ENCODE measurements at regions not wholly inside any gene's neighbourhood (a gene's known extent, or its start where the extent isn't known, plus 50 kb on each side); places are given as distances from the start of the nearest gene placed in this dataset.

DNA sequence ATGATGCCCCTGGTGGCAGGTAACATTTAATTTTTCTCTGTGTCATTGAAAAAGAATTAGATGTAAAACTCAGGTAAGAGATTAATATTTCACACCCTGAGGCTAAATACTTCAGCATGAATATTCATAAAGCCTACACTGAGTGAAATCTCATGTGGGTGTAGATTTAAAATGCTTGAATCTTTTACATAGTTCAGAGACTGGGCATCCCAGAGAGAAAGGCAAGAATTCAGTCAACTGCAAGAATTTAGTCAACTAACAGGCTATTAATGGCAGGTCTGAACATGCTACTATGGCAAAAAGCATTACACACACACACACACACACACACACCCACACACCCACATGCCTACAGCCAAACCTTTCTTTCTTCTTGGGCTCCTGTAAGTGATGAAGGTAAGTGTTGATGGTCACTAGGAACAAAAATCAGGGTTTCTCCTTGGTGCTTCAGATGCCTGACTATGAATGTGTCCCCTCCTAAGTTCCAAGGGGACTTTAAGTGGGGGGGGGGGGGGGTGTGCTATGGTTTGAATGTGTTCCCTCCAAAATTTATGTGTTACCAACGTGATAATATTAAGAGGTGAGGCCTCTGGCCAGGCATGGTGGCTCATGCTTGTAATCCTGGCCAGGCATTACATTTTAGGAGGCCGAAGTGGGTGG is 63.7 kb upstream of the PSMD7 start:
- no peak for DNase-seq

DNA sequence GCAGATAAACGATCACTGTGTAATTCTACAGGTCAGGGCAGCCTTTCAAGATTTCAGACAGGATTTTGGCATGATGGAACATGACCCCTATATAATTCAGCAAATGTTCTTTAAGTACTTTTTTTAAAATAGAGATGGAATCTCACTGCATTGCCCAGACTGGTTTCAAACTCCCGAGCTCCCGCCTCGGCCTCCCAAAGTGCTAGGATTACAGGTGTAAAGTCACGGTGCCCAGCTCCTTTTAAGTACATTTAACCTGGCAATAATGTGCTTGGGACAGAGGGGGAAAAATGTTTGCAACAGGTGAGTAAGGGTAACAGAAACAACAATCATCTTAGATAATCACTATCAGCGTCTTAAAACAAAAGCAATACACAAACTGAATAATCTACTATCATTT is 66.5 kb upstream of the PSMD7 start:
- no peak for DNase-seq

DNA sequence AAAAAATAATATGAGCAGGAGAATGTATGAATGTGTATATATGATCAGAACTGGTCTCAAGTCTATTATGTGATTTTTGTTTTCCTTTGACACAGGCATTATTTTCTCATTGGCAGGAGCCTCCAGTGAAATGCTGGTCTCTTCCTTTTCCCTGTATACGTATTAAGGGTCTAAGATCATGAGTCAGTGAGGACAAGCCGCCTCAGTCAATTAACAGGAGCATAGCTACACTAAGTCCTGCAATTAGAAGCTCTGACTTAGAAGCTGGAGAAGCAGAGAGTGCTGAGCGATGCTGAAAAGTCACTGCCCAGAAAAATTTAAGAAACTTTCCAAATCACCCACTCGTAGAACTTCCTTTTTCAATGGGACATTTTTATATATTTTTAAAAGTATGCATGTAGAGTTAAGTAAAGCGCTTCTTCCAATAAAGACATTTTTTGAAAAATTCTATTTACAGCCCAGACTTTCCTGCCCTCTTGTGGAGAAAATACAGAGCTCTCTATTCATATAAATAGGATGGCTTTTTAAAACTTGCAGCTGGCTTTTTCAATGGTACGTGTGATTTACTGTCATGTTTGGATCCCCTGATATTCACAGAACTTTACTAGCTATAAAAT is 70.2 kb upstream of the PSMD7 start:
- DNase-seq: no peak

DNA sequence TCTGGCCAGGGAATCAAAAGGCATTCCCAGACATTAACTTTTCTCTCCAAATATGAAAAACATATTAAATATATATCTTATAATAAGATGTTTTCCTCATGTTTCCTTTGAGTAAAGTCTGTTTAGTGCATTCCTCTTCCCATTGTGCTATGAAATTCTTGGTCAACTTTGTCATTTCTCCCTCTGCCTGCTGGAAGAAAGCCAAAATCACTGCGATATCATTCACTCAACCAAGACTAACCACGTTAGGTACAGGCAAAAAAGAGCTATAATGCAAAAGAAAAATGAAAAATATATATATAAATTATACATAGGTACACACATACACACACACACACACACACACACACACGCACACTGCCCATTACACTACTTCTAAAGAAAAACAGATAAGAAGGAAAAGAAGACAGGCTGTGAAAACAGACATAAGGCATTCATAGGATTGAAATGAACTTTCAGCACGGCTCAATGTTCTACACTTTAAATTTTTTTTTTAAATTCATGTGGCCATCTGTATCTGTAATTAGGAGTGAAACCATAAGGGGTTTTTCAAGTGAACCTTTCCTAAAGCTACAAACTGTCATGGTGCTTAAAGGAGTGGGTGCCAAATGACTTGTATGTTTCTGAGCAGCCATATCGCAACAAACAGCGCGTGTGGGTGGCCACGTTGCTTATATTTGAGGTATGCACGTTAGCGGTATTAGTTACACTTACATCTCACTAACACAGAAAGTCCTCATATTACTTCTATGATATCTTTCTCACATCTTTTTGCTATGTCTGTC is 71.6 kb upstream of the PSMD7 start:
- no peak for DNase-seq

DNA sequence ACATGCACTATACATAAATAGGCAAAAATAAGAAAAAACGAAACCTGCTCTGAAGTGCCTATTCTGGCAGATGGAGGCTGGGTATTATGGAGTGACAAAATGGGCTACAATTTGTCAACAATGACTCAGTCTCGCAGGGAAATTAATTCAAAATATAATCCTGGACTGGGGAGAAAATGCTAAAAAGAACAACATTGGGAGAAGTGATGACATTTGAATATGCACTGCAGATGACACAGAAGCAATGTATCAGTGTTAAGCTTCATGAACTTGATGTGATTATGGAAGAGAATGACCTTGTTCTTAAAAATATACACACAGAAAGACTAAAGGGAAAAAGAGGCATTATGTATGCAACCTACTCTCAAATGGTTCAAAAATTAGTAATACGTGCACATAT is 74.8 kb upstream of the PSMD7 start:
- DNase-seq: no peak

DNA sequence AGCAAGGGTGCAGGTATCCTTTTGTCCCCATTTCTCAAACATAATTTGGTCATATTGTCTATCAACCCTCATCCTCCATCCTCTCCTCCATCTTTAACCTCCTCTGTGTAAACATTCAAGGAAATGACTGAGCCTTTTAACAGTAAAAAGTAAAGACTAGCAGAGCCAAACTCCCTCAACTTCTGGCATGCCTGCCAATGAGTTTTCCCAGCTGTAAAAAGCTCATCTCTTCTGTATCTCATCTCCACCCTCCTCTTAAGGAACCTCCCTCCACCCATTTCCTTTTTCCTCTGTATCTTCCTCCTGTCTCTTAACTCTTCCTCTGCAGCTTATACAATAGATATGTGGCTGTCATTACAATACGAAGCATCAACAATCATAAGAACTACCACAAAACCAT is 76.9 kb upstream of the PSMD7 start:
- no peak for DNase-seq

DNA sequence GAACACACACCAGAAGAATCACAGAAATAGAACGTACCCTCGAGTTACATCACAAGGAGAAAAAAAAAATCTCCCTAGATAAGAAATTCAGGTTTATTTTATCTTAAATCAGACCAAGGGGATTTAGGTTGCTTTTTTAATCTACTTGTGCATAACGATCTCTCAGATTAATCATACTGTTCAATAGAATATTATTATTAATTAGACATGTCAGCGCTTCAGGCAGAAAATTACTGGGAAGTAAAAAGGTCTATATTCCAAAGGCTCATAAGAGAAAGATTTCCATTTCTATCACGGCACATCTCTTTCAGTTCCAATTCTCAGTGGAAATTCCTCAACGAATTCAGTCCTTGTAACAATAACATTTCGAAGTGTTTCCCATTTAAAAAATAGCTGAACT is 77.7 kb upstream of the PSMD7 start:
- DNase-seq: no peak

DNA sequence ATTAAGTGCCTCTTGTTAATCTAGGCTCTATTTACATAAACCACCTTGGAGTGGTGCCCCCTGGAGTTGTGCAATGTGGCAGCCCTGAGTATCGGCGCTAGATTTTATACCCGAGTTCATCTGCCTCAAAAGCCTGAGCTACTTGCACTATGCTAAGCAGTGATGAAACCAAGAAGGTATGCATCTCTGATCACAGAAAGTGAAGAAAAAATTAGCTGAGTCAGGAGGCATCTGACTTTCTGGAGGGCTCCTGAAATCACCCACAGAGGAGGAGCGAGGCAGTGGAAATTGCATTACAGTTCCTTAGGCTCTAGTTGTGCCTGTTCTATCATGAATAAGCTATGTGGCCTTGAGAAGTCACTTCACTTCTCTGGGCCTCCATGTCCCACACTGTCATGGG is 80.3 kb upstream of the PSMD7 start:
- DNase-seq: no peak

DNA sequence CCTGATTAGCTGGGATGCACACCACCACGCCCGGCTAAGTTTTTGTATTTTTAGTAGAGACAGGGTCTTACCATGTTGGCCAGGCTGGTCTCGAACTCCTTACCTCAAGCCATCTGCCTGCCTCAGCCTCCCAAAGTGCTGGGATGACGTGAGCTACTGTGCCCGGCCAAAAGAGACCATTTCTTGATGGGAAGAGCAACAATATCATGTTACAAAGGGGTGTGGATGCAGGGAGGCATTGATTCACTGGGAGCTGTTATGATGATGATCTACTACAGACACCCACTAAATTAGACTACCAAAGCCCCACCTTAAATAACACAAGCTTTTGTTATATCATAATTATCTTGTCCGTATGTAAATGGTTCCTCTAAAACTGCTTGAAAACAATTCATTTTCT is 81.4 kb upstream of the PSMD7 start:
- no peak for DNase-seq

DNA sequence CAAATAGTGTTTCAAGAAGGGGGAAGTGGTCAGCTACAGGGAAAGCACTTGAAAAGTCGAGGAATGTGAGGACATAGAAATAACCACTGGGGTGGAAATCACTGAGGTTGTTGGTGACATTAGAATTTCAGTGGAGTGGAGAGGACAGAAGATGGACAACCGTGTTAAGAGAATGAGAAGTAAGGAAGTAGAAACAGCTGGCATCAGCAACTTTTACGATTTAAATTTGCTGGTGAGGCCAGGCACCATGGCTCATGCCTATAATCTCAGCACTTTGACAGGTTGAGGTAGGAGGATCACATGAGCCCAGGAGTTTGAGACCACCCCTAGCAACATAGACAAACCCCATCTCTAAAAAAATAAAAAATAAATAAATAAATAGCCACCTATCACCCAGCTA is 83.2 kb upstream of the PSMD7 start:
- no peak for DNase-seq

DNA sequence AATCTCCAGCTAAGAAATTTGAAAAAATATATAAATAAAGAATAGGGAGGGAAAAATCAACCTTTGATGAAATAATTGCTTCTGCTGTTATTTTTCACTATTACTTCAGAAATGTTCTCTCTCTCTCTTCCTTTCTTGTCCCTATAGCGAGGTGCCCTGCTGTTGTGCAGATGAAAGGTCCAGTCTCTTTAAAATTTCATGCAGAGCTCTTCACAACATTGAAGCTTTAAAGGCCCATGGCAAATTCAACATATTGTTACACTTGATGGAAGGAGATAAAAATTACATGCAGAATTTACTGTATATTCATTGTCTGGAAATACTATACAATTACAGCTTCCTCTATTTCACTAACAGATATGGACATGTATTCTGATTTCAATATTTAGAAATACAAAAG is 86.4 kb upstream of the PSMD7 start:
- DNase-seq: no peak

DNA sequence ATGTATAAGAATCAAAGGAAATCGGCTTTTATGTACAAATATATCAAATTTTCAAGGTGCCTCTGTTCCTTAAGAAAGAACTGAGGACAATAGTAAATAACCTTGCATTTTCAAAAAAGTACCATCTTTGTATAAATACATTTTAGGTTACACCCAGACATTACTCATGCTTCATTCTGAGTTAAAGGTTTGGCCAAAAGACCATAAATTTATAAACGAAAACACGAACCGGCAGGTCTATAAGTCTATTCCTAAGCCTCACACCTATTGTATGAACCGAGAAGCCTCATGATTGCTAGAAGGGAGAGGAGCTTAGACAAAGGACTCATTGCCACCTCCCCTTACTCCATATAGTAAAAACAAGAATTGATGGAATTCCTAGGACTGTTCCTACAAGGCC is 94.6 kb upstream of the PSMD7 start:
- DNase-seq: no peak

DNA sequence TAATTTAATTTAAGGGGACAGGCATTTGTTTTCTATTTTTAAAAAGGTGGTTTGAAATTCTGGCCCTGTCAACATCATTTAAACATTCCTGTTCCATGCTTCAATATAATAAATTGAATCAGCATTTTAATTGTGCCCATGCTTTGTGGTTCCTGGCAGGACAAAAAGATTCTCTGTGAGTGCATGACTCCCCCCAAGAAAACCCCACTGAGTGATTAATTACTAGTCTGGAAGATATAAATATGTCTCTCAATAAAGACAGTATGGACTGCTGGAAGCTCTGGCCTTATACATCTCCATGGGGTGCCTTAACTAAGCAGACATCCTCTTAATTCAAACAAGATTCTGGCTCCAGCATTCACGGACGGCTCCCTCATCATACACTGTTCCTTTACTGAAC is 95.0 kb upstream of the PSMD7 start:
- no peak for DNase-seq

DNA sequence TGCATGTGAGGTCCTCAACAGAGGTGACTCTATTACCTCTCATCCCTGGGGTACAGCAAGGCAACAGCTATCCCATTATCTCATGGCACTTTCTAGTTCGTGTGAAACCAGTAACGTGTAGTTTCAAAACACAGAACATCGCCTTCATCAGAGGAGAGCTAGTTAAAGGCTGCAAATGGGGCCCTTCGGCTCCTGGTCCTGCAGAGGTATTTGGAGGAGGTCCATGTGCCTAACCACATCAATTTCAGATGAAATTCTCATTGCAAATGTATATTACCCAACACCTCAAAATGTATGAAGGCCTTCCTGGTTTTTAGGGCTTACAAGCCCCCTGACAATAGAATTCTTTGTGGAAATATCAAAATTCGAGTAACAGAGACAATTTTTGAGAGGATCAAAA is 95.7 kb upstream of the PSMD7 start:
- DNase-seq: no peak

DNA sequence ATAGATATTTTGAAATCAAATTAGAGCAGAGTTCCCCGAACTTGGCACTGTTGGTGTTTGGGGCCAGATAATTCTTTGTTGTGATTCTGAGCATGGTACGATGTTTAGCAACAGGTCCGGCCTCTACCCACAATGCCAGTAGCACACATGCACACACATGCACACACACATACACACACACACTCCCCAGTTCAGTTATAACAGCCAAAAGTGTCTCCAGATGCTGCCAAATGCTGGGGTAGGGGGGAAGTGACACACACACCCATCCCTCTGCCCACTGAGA is 96.8 kb upstream of the PSMD7 start:
- no peak for DNase-seq

DNA sequence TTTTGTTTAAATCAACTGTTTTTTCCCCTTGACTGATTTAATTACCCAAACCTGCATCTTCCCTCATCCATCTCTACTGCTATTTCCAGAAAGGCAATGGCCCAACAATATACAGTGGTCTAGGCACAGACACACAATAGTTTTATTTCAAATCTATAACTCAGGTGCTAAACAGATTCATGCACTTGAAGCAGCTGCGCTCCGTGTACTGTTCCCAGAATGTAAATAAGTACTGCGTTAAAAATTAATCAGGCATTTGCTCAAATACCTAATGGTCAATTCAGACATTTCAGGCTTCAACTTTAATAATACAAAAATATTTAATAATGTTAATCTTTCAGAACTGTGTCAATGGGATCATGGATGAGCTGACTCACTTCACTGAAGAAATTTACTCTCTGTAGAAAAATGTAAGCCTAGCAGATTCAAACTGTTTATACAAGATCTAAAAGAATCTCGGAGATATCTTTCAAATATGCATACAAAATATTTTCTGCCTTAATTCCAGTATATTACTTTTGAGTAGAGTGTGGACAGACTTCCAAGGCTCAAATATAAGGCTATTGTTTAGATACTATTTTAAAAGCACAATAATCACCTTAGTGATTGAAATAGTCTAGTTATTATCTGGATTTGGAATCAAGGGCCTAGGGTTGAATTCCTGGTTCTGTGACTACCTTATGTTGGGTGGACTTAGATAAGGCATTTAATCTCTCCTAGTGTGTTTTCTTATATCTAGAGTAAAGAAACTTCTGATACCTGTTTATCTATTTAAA is 97.4 kb upstream of the PSMD7 start:
- no peak for DNase-seq

DNA sequence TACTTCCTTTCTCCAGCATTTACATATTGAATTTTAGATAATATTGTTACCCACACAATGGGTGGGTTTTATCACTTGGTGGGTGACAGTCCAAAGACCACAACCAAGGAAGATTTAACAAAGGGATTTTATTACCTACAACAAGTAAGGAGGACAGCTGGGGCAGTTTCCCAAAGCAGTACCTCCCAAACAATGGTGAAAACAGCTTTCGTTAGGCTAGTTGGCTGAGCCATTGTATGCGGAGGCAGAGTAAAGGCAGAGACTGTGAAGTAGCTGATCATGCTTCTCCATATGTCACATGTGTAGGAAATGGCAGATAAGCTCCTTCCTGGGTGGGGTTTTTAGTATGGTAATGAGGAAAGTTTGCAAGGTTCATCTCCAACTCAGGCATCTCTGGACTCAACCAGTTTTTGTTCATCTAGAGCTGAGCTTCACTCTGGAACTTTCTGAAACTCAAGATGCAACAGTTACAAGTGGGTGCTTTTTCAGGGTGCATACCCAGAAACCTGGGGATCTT is 104.3 kb upstream of the PSMD7 start:
- no peak for DNase-seq

DNA sequence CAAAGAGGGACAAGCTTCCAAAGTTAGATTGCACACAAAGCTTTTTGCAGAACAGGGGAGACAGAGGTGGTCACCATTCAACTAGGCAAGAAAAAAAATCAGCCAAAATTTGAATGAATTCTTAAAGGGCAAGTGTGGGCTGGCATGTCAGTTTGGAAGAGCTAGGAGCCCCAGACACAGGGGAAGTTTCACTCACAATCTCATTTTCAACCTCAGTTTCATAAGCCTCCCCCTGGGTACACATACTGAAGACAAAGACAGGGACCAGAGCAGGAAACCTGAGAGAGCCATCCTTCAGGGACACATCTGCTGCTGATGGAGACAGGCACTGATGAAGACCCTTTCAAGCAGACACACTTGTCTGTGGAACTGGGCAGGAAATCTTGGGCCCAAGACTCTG is 106.3 kb upstream of the PSMD7 start:
- DNase-seq: no peak

DNA sequence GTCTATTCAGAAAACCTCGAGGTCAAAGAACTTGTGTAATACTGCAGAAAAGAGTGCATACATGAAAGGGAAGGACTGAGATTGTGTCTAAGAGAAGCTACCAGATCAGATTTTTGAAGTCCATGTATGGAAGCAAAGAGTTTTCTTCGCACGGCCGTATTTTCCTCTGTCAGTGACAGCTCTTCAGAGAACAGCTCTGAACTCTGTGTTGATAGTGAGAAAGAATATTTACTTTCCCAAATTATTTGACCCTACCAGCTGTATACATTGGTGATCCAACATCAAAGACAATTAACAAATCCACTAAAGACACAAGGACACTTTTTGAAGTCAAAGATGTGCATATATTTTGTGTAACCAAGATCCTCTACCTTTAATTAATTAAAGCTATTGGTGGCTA is 107.8 kb upstream of the PSMD7 start:
- DNase-seq: no peak

DNA sequence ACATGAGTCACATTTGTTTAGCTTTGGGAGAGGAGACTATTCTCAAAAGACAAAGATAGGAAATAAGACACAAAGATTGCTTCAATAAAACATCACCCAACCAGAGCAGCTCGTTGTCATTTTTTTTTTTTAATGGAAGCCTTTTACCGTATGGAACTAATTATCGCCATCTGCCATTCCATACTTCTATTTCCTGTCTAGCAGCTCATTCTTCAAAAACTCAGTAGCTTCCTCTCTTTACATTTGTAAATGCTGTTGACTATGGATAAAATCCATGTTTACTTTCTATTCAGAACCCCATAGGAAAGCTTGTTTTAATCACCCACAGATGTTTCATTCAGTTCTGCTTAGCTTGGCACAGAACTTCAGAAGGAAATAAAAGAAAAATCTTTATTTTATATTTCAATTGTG is 110.0 kb upstream of the PSMD7 start:
- DNase-seq: peak; percentile 39 to 56

DNA sequence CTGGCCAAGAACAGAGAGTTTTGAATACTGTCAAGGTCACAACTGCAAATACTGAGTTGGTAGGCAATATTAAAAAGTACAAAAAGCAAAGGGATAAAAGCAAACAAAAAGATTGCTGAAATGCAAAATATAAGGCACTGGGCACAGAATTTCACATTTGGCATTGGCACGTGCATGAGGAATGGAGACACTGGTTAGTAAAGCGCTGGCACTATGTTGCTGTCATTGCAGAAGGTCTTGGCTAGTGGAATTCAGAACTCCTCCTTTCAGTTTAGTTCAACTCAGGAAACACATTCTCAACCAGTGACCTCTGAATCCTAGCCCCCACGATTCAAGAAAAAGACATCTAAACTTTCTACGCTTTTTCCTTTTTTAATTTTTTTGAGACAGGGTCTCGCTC is 111.8 kb upstream of the PSMD7 start:
- DNase-seq: no peak

DNA sequence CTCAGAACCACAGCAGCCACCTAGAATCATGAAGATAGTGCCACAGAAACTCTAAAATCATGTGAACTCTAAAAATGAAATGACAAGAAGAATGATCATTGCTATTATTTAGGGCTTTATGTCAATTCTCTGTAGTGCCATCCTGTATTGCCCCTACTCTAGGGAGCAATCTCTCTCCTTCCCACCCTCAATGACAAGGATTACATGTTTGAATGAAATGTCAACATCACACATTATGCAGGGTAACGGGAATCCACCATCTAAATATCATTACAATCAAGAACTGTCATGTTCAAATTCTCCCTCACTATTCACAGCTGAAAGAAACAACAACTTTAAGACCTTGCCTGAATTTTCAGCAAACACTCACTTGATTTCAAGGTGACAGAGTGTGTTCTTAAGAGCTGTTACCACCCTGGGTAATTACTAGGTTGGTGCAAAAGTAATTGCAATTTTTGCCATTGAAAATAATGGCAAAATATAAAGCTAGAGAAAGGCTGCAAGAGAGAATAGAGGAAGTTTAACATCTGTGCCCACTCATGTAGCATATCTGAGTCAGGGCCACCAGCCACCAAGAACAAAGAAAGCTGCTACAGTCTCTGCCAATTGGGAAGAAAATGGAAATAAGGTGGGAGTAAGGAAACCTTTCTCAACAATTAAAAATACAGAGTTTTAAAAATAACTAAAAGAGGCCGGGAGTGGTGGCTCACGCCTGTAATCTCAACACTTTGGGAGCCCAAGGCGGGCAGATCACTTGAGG is 112.8 kb upstream of the PSMD7 start:
- no peak for DNase-seq
